NCI-H146 (cell line): ENCODE measurements at regions not wholly inside any gene's neighbourhood (a gene's known extent, or its start where the extent isn't known, plus 50 kb on each side); places are given as distances from the start of the nearest gene placed in this dataset.
"Not testable (repeated sequence)": the region's sequence is repeated elsewhere in the genome, so short reads cannot be mapped to it uniquely, and the experiment has no call there.

Source experiments
- DNase-seq: peaks from one replicate; lab custom pipeline; 2025; lab: John Stamatoyannopoulos, UW

DNA sequence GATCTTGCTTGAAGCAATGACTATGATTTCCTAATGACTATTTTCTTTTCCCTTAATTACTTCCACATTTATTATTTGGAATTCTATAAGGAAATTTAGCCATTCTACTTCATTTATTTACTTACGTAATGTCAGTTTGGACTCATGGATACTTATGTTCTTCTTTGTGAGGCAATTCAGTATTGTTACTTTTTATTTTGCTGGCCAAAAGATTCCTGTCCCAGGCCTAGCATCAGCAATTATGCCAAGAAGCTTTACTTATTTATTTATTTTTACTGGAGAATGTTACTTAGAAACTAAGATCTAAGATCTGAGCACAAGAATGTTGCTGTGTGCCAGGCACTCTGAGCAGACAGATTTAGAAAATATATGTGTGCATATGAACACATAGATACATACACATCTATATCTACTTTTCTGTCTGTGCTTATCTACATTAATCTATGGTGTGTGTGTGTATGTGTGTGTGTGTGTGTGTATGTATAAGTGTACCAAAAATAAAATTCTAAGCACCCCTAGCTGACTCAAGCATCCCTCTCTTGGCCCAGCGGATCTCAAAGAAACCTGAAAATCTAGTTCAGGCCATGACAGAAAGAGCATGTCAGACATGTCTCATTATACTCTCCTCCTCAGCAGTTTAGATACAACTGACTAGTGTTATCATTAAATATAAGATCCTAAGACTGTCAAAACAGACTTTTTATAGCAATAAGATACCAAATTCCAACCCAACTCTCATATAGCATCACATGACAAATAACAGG lies 640.0 kb upstream of the GJE1 start:
- DNase-seq, result no peak

- DNase-seq, result no peak
Observed at GRCh38 chr6:141491684-141492083, 641.0 kb upstream of the GJE1 start.

GRCh38 chr6:141490982-141491381 lies 641.7 kb upstream of the GJE1 start:
- no peak for DNase-seq

GRCh38 chr6:141488488-141488887 lies 644.2 kb upstream of the GJE1 start:
- peak; percentile 13 for DNase-seq

DNA sequence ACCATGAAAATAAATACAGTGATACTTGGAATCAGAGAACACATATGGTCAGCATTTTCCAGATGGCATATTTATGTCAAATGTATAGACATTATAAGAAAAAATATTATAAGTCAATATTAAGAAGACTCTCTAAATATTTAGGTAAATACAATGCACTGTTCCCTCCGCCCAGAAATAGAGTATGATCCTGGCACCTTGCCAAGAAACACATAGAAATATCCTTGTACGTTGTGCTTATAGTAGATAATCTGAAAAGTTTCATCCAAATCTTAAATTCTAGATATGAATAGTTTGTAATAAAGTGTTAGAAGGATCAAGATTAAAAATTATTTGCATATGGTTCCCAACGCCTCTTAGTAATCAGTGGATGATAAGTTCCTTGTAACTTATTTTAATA lies 645.8 kb upstream of the GJE1 start:
- no peak for DNase-seq

- DNase-seq, result no peak
Observed at GRCh38 chr6:141484711-141485110, 648.0 kb upstream of the GJE1 start.

DNA sequence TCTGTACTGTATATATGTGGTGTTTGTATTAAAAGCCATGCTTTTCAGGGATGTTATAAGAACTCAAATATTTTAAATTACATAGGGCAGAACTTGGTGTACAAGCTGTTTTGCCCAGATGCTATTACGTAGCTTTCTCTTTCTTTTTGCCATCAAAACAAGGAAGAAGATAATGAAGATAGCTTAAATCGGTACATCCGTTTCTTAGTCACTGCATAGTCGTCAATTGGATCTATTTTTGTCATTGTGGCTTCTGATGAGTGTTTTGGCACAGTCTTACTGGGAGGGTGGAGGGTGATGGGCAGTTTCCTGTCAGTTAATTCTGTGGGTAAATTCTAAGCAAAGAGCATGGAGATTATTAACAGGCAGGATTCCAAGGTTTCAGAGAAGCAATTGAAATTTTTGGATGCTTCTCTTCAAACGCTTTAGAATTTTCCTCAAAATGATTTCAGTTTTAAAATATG lies 649.1 kb upstream of the GJE1 start:
- DNase-seq, result peak; percentile 90

DNA sequence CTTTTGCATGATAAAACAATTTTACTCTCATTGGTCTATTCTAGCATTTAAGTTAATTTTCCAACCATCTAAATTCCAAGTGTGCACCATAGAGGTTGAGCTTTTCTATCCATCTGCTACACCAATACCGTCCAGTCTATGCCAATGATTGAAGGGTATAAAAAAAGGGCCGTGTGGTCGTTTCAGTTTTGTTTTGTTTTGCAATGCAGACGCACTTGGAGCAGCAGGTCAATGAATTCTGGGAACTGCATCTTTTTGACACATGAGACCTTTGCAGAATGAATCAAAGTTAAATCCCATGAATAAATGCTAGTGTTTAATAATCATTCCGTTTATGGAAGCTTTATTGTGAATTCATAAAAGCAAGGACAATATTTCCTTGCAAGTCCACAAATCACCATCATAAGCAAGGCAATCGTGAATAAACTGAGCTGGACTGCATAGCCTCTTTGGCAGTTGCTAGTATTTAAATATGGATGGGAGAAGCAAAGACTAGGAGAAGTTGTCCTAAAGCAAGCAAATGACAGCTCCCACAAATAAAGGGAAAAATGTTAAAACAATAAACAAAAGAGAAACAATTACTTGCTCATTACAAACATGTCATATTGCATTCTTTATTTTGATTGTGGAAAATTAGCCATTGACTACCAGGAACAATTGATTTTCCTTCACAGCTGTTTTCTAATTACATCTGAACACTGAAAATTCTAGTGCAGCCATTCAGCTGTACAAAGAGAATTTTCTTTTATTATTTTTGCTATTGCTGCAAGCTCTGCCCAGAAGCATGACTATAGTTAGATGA lies 649.7 kb upstream of the GJE1 start:
- peak; percentile 76 for DNase-seq

- DNase-seq, result no peak
Observed at GRCh38 chr6:141475259-141475658, 657.5 kb upstream of the GJE1 start.

DNA sequence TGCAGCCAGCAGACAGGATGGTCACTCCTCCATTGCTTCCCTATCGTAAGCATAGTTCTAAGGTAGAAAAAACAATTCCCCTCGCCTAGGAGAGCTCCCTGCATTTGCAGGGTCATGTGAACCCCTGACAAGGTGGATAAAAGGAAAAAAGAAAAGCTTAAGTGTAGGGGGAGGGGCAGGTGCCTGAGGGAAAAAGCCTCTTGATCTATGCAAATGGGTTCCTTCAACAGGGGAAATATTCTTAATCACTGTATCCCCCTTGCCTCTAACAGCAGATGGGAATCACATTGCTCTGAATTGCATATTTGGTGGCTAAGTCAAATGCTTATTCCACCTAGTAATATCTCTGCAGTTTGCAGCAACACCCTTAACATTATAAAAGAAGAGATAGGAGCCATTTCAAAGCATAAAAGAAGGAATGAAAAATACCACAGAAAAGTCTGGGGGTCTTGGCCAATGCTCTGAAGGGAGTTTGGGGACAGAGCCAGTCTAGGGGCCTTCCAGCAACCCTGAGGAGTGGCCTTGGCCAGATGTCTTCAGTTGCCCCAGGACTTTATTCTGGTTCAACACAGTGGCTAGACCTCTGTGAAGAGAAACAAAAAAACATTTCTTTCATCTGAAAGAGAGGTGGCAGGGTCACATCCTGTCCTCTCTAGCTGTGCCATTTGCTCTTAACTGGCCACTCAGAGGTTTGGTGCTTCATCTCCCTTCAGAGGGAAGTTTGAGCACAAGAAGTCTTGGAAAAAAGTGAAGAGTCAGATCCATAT lies 660.4 kb upstream of the GJE1 start:
- DNase-seq, result no peak

DNA sequence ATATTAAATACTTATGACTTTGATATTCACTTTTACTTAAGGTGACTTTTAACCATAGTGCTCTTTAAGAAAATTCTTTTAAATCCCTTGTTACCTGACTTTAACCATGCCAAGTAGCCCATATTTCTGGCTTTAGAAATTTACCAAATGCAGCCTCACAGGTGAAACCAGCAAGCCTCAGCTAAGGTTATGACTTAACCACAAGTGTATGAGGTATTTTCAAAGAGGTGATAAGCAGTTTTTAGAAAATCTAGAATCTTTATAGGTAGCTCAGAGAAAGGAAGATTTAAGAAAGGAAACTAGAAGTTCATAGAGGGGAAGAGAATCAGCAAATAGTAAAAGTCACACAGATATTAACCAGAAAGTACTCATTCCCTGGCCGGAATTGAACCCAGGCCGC lies 661.9 kb upstream of the GJE1 start:
- DNase-seq, result no peak

- no peak for DNase-seq
Observed at GRCh38 chr6:141467881-141468280, 664.8 kb upstream of the GJE1 start.

- DNase-seq, result peak; percentile 19
Observed at GRCh38 chr6:141467041-141467440, 665.7 kb upstream of the GJE1 start.

GRCh38 chr6:141464896-141465295 lies 667.8 kb upstream of the GJE1 start:
- peak; percentile 69 for DNase-seq

DNA sequence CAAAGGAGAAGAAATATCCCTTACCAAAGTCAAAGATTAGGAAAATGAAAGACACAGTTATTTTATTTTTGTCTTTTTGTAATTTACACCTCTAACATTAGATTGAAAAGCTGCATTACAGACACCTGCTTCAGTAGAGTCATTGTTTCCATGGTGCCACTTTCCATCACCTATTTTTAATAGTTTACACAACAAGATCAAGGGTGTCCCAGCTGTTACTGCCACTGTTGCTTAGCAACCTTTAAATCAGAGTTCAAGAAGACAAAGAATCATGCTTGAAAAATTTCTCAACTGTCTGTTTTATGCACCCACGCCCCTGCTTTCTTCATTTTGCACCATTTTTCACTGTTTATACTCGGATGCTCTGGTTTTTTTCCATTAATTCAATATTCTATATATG lies 668.2 kb upstream of the GJE1 start:
- peak; percentile 96 for DNase-seq

GRCh38 chr6:141463237-141463977 lies 669.3 kb upstream of the GJE1 start:
- DNase-seq, result no peak

- no peak for DNase-seq
Observed at GRCh38 chr6:141460743-141461484, 671.8 kb upstream of the GJE1 start.

- DNase-seq, result not testable (repeated sequence)
Observed at GRCh38 chr6:141460245-141460644, 672.5 kb upstream of the GJE1 start.

DNA sequence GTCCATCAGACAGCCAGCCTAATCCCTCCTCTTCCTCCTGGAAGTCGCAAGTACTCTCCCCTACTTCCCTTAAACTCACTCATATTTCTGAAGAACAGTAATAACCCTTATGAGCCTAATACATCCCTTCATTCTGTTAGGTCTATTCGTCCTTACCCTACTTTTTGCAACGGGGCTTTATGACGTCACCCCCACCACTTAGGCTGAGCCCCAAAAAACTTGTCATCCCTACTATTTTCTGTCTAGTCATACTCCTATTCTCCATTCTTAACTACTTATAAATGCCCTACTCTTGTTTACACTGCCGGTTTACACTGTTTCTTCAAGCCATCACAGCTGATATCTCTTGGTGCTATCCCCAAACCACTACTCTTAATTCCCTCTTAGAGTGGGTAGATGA lies 674.7 kb upstream of the GJE1 start:
- not testable (repeated sequence) for DNase-seq

DNA sequence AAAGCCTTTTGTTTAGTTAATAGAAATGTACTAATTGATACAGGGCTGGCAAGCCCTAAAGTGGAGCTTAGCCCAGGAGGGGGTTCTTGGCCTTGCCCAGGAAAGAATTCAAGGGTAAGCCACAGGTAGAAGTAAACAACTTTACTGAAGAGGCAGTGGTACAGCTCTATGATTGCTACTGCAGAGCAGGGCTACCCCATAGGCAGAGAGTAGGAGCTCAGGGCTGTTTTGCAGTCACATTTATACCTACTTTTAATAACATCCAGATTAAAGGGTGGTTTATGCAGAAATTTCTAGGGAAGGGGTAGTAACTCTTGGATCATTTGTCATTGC lies 680.4 kb upstream of the GJE1 start:
- no peak for DNase-seq
